Psoas muscle (tissue), 7 donors: ENCODE measurements at regions not wholly inside any gene's neighbourhood (a gene's known extent, or its start where the extent isn't known, plus 50 kb on each side); places are given as distances from the start of the nearest gene placed in this dataset.

ENCODE experiments used
- ATAC-seq, 4 donors: fragments of 200-7000 bp; cut with Tn5 transposase; one replicate each; pipeline ENCODE4 v1.9.1; 2020; ENCODE audit warnings: moderate library complexity in 3 of 4, mild to moderate bottlenecking in 2 of 4
- DNase-seq, 2 donors: peaks; one replicate each; pipeline ENCODE4 v3.0.0-alpha.2; 2020
- H3K27ac ChIP-seq: fragments of 200-600 bp; one replicate; pipeline ENCODE4 v1.8.0; 2022
- H3K27me3 ChIP-seq, 3 donors: fragments of 200-600 bp in 1 of 3; one replicate each; pipeline versions ENCODE4 v1.6.1 to v1.8.0; 2013 to 2022; ENCODE audit warnings: low read length in 2 of 3, mild to moderate bottlenecking in 2 of 3, moderate library complexity in 1 of 3; ENCODE audit not compliant: insufficient read depth in 3 of 3
- H3K36me3 ChIP-seq, 2 donors: fragments of 200-600 bp in 1 of 2; one replicate each; pipeline versions ENCODE4 v1.6.1 to v1.8.0; 2013 to 2022; ENCODE audit warnings: low read depth in 1 of 2, mild to moderate bottlenecking in 1 of 2, moderate library complexity in 1 of 2; ENCODE audit not compliant: insufficient read depth in 1 of 2
- H3K4me1 ChIP-seq: fragments of 200-600 bp; one replicate; pipeline ENCODE4 v1.8.0; 2022
- H3K4me3 ChIP-seq: fragments of 200-600 bp; one replicate; pipeline ENCODE4 v1.8.0; 2022; ENCODE audit warnings: mild to moderate bottlenecking
- H3K9me3 ChIP-seq: fragments of 200-600 bp; one replicate; pipeline ENCODE4 v1.8.0; 2022
- WGBS, 3 donors: extraction: QIAGEN DNeasy Blood & Tissue Kit; methylation state at CpG; one replicate each; pipeline versions ENCODE4 v1.1.6 to v1.1.7; 2013; 5-methylcytosine and 5-hydroxymethylcytosine counted together
- intact Hi-C, 2 donors: fragments of 100-400 bp; cut with DNase I; formaldehyde crosslinking; loops; one replicate each; pipeline versions ENCODE4 v1.11.0 to v1.14.2; 2022
- TF ChIP-seq, protein P1 (sequence below): fragments of 200-600 bp; IDR thresholded peaks from one replicate; pipeline ENCODE4 v1.8.0; 2022; ENCODE audit warnings: antibody characterized with exemption
- donor health status: healthy with polysubstance abuse.
- donor health status: DM: no; HTN: no; CAD: no; lungs with moderate emphysema.
- donor health status: Bipolar disorder and iron deficiency.
- donor health status: healthy.
- donor health status: DM: yes; HTN: yes; CAD: no.
- donor health status: DM: no; HTN: no; CAD: no.
- donor health status: DM: yes; HTN: yes; CAD: no.

DNA sequence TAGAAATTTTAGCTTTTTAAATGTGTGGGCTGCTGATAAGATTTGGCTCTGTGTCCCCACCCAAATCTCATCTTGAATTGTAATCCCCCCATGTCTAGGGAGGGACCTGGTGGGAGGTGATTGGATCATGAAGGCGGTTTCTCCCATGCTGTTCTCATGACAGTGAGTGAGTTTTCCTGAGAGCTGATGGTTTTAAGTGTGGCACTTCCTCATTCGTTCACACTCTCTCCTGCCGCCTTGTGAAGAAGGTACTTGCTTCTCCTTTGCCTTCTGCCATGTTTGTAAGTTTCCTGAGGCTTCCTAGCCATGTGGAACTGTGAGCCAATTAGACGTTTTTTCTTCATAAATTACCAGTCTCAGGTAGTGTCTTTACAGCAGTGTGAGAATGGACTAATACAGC, 127.8 kb upstream of the MVB12B start:
- Histone ChIP-seq H3K9me3 (no peaks in the 10 kb centered on the region), H3K36me3 (no peaks in the 10 kb centered on the region), H3K27me3 (peaks cover 0 to 2% (median 0%) of the 10 kb centered on the region in 3 donors), H3K27ac (no peak overlapping the region), H3K4me1 (no peaks in the 10 kb centered on the region), H3K4me3 (no peak overlapping the region)
- ATAC-seq (no peak), DNase-seq (no peak)
- 59 to 64% (median 62%) methylated on average over 4 of the region's 4 CpGs for whole genome bisulfite sequencing, 3 donors
- intact Hi-C loops, result no loop called here
- TF ChIP-seq, protein P1, sequence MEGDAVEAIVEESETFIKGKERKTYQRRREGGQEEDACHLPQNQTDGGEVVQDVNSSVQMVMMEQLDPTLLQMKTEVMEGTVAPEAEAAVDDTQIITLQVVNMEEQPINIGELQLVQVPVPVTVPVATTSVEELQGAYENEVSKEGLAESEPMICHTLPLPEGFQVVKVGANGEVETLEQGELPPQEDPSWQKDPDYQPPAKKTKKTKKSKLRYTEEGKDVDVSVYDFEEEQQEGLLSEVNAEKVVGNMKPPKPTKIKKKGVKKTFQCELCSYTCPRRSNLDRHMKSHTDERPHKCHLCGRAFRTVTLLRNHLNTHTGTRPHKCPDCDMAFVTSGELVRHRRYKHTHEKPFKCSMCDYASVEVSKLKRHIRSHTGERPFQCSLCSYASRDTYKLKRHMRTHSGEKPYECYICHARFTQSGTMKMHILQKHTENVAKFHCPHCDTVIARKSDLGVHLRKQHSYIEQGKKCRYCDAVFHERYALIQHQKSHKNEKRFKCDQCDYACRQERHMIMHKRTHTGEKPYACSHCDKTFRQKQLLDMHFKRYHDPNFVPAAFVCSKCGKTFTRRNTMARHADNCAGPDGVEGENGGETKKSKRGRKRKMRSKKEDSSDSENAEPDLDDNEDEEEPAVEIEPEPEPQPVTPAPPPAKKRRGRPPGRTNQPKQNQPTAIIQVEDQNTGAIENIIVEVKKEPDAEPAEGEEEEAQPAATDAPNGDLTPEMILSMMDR, result no peak

DNA sequence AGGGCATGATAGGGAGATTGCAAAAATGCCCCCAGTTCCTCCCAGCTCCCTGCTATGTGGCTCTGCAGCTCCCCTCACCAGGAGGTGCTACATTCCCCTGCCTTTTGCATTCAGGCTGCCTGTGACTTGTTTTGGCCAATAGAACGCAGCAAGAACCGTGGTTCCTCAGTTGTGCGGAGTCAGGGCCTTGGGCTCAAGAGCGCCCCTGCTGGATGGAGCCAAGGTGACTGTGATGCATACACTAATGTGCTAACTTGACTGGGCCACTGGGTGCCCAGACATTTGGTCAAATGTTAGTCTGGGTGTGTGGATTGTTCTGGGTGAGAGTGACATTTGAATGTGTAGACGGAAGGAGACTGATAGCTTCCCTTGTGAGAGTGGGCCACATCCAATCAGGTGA, 123.3 kb upstream of the MVB12B start:
- no peak overlapping the region for H3K4me3 ChIP-seq
- no peaks in the 10 kb centered on the region for H3K9me3 ChIP-seq
- no peak overlapping the region for H3K27ac ChIP-seq
- TF ChIP-seq, protein P1, result no peak
- no peaks in the 10 kb centered on the region for H3K36me3 ChIP-seq
- intact Hi-C loops, result no loop called here
- DNase-seq, result no peak
- H3K27me3 ChIP-seq, result peaks cover 0 to 5% (median 5%) of the 10 kb centered on the region in 3 donors
- WGBS, 3 donors, result 91 to 95% (median 95%) methylated on average over 5 of the region's 5 CpGs
- ATAC-seq, result no peak
- no peaks in the 10 kb centered on the region for H3K4me1 ChIP-seq

DNA sequence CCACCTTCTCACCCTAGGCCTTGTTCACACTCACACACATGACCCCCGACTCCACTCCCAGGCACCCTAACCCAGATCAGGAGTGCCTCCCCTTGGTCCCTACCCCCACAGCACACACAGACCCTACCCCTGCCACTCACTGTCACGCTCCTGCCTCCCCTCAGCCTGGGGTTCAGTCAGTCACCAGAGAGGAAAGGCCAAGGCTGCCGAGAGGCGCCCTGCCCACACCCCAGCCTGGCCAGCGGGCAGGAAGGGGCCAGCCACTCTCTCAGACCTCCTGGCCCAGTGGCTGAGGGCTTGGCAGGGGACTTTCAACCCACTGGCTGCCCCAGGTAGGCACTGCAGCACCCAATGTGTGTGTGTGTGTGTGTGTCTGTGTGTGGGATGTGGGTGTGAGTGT, 122.4 kb upstream of the MVB12B start:
- no peak overlapping the region for H3K4me3 ChIP-seq
- peaks cover 0 to 6% (median 6%) of the 10 kb centered on the region in 3 donors for H3K27me3 ChIP-seq
- no peak overlapping the region for H3K27ac ChIP-seq
- intact Hi-C loops, result no loop called here
- H3K9me3 ChIP-seq, result no peaks in the 10 kb centered on the region
- DNase-seq (no peak), ATAC-seq (no peak)
- no peaks in the 10 kb centered on the region for H3K4me1 ChIP-seq
- no peaks in the 10 kb centered on the region for H3K36me3 ChIP-seq
- WGBS, 3 donors, result 87 to 92% (median 88%) methylated on average over 5 of the region's 5 CpGs
- TF ChIP-seq, protein P1, result no peak

DNA sequence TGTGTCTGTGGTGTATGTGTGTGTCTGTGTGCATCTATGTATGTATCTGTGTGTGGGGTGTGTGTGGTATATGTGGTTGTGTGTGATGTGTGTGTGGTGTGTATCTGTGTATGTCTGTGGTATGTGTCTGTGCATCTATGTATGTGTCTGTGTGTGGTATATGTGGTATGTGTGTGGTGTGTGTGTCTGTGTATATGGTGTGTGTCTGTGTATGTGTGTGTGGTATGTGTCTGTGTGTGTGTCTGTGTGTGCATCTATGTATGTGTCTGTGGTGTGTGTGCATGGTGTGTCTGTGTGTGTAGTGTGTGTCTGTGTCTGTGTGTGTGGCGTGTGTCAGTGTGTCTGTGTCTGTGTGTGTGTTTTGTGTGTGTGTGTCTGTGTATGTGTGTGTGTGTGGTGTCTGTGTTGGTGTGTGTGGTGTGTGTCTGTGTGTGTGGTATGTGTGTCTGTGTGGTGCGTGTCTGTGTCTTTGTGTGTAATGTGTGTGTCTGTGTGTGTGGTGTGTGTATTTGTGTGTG, 121.9 kb upstream of the MVB12B start:
- 92 to 100% (median 95%) methylated on average over 2 of the region's 2 CpGs for WGBS, 3 donors
- Histone ChIP-seq H3K4me3 (no peak overlapping the region), H3K27me3 (peaks cover 0 to 11% (median 6%) of the 10 kb centered on the region in 3 donors), H3K27ac (no peak overlapping the region), H3K9me3 (no peaks in the 10 kb centered on the region), H3K4me1 (no peaks in the 10 kb centered on the region), H3K36me3 (no peaks in the 10 kb centered on the region)
- ATAC-seq, result no peak
- TF ChIP-seq, protein P1, result no peak
- no peak for DNase-seq
- intact Hi-C loops, result no loop called here

DNA sequence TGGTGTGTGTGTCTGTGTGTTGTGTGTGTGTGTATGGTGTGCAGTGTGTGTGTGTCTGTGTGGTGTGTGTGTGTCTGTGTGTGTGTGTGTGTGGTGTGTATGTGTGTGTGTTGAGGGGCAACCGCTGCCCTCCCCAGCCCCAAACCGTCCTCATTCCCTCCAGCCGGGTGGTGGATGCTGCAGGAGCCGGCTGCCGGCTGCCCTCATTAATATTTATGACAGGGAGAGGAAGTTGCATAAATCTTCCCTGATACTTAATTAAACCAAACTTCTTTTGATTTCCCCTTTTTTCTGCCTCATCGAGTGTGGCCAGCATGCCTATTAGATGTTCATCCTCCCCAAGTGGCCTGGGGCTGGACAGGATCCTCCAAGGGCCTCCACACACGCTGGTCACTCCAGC, 121.4 kb upstream of the MVB12B start:
- intact Hi-C loops, result no loop called here

More for the DNA sequence above, 121.4 kb upstream of the MVB12B start:
- Histone ChIP-seq H3K27ac (no peak overlapping the region), H3K27me3 (peaks cover 0 to 13% (median 6%) of the 10 kb centered on the region in 3 donors), H3K36me3 (no peaks in the 10 kb centered on the region), H3K4me1 (no peaks in the 10 kb centered on the region), H3K9me3 (no peaks in the 10 kb centered on the region), H3K4me3 (no peak overlapping the region)
- no peak for DNase-seq
- TF ChIP-seq, protein P1, result no peak
- WGBS, 3 donors, result 27 to 48% (median 43%) methylated on average over 6 to 7 of the region's 7 CpGs
- no peak for ATAC-seq
